ENCODE measurements at regions not wholly inside any gene's neighbourhood (a gene's known extent, or its start where the extent isn't known, plus 50 kb on each side); places are given as distances from the start of the nearest gene placed in this dataset.

- TF ChIP-seq POLR2A (IDR thresholded peaks at IDR 0.05; ENCODE audit: low read depth, low read length) (no peak), TAF1 (IDR thresholded peaks at IDR 0.05; ENCODE audit: borderline replicate concordance, low read depth, low read length) (no peak)
Measured at GRCh38 chr10:117781216-117781831, 238.8 kb downstream of the EMX2 start.
